Lower lobe of right lung (tissue), 2 donors: ENCODE measurements at regions not wholly inside any gene's neighbourhood (a gene's known extent, or its start where the extent isn't known, plus 50 kb on each side); places are given as distances from the start of the nearest gene placed in this dataset.

Experiments
- ATAC-seq, 2 donors: fragments of 200-7000 bp; cut with Tn5 transposase; one replicate each; pipeline ENCODE4 v1.9.1; 2020 to 2022; ENCODE audit warnings: mild to moderate bottlenecking in 2 of 2, moderate library complexity in 2 of 2
- DNase-seq: peaks from one replicate; pipeline ENCODE4 v3.0.0-alpha.2; 2020
- H3K27ac ChIP-seq: fragments of 200-600 bp; one replicate; pipeline ENCODE4 v1.8.0; 2022
- H3K27me3 ChIP-seq: fragments of 200-600 bp; one replicate; pipeline ENCODE4 v1.8.0; 2022; ENCODE audit warnings: low read depth
- H3K36me3 ChIP-seq: fragments of 200-600 bp; one replicate; pipeline ENCODE4 v1.8.0; 2022; ENCODE audit warnings: mild to moderate bottlenecking
- H3K4me1 ChIP-seq: fragments of 200-600 bp; one replicate; pipeline ENCODE4 v1.8.0; 2022
- H3K4me3 ChIP-seq: fragments of 200-600 bp; one replicate; pipeline ENCODE4 v1.8.0; 2022; ENCODE audit warnings: mild to moderate bottlenecking
- H3K9me3 ChIP-seq: fragments of 200-600 bp; one replicate; pipeline ENCODE4 v1.8.0; 2022
- CTCF ChIP-seq: fragments of 200-600 bp; IDR thresholded peaks from one replicate; pipeline ENCODE4 v1.8.0; 2022; ENCODE audit warnings: antibody characterized with exemption, mild to moderate bottlenecking
- intact Hi-C: fragments of 100-400 bp; cut with DNase I; formaldehyde crosslinking; loops from one replicate; pipeline ENCODE4 v1.11.0; 2022
- donor health status: DM: no; HTN: yes; CAD: no; lungs with severe emphysema.

GRCh38 chr3:102802819-102803420 lies 368.1 kb downstream of the ZPLD1 start:
- H3K36me3 ChIP-seq, result no peaks in the 10 kb centered on the region
- no peaks in the 10 kb centered on the region for H3K27me3 ChIP-seq
- no peak for ATAC-seq
- no peak for TF ChIP-seq CTCF
- no peaks in the 10 kb centered on the region for H3K9me3 ChIP-seq
- H3K27ac ChIP-seq, result no peak overlapping the region
- H3K4me3 ChIP-seq, result no peak overlapping the region
- no peak for DNase-seq
- intact Hi-C loops, result no loop called here
- H3K4me1 ChIP-seq, result no peaks in the 10 kb centered on the region

- intact Hi-C loops, result no loop called here
- ATAC-seq (no peak), DNase-seq (no peak)
- Histone ChIP-seq H3K4me1 (no peaks in the 10 kb centered on the region), H3K27me3 (no peaks in the 10 kb centered on the region), H3K36me3 (no peaks in the 10 kb centered on the region), H3K27ac (no peak overlapping the region), H3K9me3 (no peaks in the 10 kb centered on the region), H3K4me3 (no peak overlapping the region)
- TF ChIP-seq CTCF, result no peak
Measured at GRCh38 chr3:102810937-102811336, 376.1 kb downstream of the ZPLD1 start.

- intact Hi-C loops, result no loop called here
- TF ChIP-seq CTCF, result no peak
- Histone ChIP-seq H3K4me3 (no peak overlapping the region), H3K27me3 (no peaks in the 10 kb centered on the region), H3K27ac (no peak overlapping the region), H3K36me3 (no peaks in the 10 kb centered on the region), H3K4me1 (no peaks in the 10 kb centered on the region), H3K9me3 (no peaks in the 10 kb centered on the region)
- no peak for ATAC-seq
- DNase-seq, result no peak
Measured at GRCh38 chr3:102826636-102827035, 391.8 kb downstream of the ZPLD1 start.

GRCh38 chr3:102827386-102827785 lies 392.6 kb downstream of the ZPLD1 start:
- H3K4me3 ChIP-seq, result no peak overlapping the region
- H3K27ac ChIP-seq, result no peak overlapping the region
- H3K36me3 ChIP-seq, result no peaks in the 10 kb centered on the region
- no peaks in the 10 kb centered on the region for H3K27me3 ChIP-seq
- intact Hi-C loops, result no loop called here
- TF ChIP-seq CTCF, result no peak
- no peaks in the 10 kb centered on the region for H3K9me3 ChIP-seq
- ATAC-seq, result no peak
- H3K4me1 ChIP-seq, result no peaks in the 10 kb centered on the region
- DNase-seq, result no peak

- Histone ChIP-seq H3K9me3 (no peaks in the 10 kb centered on the region), H3K36me3 (no peaks in the 10 kb centered on the region), H3K27ac (no peak overlapping the region), H3K4me3 (no peak overlapping the region), H3K4me1 (no peaks in the 10 kb centered on the region), H3K27me3 (no peaks in the 10 kb centered on the region)
- intact Hi-C loops, result no loop called here
- no peak for TF ChIP-seq CTCF
- ATAC-seq (no peak), DNase-seq (no peak)
Measured at GRCh38 chr3:102830415-102830814, 395.6 kb downstream of the ZPLD1 start.

GRCh38 chr3:102841866-102842265 lies 407.1 kb downstream of the ZPLD1 start:
- Histone ChIP-seq H3K4me3 (no peak overlapping the region), H3K36me3 (no peaks in the 10 kb centered on the region), H3K9me3 (no peaks in the 10 kb centered on the region), H3K27ac (no peak overlapping the region), H3K4me1 (no peaks in the 10 kb centered on the region), H3K27me3 (no peaks in the 10 kb centered on the region)
- ATAC-seq, result no peak
- no peak for TF ChIP-seq CTCF
- intact Hi-C loops, result no loop called here
- no peak for DNase-seq
